GM21529 (cell line): ENCODE measurements at regions not wholly inside any gene's neighbourhood (a gene's known extent, or its start where the extent isn't known, plus 50 kb on each side); places are given as distances from the start of the nearest gene placed in this dataset.

Source experiments
- ATAC-seq: cut with Tn5 transposase; IDR thresholded peaks from one replicate; pipeline ENCODE4 v1.9.1; 2021; ENCODE audit not compliant: unreplicated experiment

DNA sequence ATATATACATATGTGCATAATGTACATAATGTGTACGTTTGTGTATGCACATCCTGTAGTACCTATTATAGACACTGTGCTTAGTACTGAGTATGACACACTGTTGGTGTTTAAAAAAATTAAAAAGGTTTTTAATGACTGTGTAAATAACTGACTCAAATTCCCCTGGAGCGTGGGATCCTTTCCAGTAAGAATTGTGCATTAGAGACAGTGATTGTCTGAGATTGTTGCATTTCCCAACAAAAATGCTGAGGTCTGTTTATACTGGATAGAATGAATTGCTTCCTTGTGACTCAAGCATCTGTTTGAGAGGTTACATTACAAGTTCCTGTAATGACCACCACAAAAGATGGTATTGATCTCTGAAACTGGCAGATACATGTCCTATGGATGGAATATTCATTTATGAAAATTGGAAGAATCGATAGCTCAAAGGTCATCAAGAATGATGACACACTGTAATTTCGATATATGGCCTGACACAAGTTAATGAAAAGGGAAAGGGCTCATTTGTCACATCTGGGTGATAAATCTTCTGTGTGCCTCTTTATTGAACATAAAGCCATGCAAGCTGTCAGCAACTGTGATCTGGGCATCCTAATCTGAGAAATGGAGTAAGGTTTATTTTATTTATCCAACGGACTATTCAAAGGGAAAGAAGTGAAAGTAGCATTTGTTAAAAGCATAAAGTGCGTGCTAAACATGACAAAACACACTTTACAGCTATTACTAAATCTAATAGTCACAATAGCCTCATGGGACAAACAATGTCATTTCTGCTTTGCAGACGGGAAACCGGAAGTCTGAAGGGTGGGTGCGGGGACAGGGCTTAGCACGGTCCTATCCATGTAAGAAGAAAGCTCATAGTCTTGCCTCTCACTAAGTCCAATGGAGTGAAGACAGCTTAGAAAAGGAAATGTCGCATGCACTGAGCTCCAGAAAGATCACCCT lies 228.8 kb downstream of the CDH11 start:
- no peak for ATAC-seq

DNA sequence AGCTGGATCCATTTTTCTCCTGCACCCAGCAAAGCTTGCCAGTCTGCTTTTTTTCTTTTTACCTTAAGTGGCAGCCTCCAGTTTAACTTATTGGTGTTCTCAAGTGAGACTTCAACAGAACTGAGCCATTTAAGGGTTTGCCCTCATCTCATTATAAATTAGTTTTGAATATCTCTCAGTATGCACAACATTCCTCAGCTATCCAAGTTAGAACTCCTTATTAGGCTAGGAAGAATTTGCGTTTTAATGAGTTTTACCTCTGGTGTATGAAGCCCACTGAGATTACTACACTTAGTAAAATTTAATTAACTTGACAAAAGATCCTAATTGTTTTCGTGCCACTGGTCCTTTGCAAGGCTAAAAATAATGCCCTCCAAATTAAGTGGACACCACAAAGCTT lies 232.4 kb downstream of the CDH11 start:
- ATAC-seq, result no peak

DNA sequence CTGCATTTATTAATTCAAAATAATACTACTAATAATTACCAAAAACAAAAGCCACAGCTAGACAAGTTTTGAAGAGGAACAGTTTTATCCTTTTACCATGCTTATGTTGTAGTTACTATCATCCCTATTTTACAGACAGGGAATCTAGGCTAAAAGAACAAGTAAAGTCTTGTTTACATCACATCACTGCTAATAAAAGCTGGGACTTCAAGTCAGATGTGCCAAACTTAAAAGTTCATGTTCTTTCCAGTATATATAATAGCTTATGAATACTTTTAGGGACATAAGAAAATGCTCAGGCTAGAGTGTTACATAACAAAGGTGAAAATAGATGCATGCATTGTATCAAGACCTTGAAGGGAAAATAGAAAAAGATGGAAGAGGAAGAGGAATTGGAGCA lies 234.2 kb downstream of the CDH11 start:
- no peak for ATAC-seq

DNA sequence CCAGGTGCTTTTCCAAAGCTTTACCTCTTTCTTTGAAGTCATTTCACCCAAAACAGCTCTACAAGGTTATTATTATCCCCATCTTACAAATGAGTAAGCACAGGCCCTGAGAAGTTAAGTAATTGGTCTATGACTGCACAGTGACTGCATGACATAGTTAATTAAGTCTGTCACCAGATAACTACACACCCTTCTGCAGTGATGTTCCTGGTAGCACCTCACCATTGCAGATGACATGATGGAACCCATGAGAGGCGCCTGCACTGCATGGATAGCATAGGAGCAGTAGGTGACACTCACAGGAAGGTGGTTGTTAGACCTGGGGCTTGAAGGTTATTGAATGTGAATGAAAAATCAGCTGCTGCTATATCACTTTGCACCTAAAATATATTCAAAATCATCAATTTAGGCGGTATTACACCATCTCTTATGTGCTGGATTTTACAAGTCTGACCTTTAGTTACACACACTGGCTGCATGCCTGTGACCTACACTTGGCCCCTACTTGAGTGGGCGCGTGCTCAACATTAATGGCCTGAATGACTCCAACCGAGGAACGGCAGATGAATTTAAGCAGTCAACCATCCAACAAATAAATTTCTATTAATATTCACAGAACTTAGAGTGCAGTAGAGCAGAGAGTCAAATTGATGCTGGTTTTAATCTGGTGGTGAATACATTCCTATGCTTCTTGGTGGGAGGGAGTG lies 239.6 kb downstream of the CDH11 start:
- no peak for ATAC-seq

DNA sequence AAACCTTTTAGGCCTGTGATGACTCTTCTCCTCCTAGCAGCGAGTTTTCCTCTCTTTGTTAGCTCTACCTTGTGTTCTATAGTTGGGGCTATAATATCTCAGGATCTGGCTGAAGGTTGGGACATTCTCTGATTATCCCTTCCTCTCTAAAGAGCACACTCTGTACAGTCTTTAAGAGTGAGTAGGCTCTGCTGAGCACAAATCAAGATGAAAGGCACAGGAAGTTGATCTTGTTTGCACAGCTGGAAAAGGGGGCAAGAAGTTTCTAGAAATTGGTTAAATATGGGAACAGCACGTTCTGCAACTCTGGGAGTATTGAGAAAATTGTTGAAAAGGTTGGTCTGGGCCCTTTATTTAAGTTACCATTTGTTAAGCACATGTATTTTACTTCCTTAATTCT lies 240.9 kb downstream of the CDH11 start:
- ATAC-seq, result no peak

DNA sequence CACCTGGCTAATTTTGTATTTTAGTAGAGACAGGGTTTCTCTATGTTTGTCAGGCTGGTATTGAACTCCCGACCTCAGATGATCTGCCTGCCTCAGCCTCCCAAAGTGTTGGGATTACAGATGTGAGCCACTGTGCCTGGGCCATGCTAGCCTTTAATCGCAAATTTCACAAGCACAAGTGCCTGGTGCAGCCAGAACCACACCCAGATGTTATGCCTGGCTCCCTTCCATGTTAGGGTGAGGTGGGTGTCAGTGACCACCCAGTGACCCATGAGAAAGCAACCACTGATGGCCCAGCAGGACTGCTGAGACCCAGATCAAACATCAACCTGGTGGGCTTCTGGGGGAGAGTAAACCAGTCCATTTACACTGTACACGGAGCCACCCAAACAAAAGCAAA lies 241.9 kb downstream of the CDH11 start:
- no peak for ATAC-seq

DNA sequence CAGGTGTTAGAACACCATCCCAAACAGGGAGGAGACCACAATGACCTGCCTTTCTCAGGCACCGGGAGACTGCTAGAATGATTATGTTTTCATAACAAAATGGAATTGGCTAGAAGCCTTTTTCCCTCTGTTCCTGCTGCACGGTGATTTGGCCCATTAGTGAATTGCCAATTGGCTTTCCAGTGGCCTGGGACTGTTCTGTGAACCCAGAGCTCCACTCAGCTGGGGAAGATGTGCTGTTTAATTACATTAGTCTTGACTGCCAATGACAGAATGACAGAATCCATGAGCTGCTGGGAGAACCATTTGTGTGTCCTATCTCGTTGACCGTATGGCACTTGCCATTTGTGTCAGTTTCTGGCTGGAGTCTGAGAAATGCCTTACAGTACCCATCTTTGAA lies 242.9 kb downstream of the CDH11 start:
- no peak for ATAC-seq

DNA sequence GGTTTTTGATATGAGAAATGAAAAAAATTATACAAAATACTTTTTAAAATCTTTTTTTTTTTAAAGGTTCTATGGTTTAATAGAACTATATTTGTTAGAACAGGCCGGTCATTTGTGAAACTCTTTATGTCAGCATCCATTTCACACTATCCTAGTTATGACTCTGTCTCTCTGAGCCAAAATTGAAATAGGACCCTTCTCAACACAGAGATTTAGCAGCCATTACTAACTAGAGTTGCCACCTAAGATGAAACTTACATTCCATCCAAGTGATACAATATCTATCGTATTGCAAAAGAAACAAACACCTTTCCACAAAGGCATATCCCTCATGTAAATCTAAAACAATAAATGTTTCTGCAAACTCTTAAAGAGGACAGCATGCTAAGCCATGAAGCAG lies 249.8 kb downstream of the CDH11 start:
- no peak for ATAC-seq

DNA sequence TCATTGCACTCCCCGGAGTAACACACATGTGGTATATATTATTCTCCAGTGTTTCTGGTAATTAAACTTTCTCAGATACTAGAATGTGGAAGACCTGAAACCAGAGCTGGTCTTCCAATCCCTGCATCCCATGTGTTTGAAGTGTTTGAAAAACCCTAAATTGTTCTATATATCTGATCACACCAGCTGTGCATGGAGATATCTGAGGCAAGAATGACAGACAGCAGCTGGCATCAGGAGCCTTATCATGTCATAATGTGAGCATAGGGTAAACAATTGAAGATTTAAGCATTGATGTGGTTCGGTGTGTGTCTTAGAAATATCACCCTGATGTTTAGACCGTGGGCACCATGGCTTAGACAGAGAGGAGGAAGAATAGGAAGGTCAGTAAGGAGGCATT lies 251.0 kb downstream of the CDH11 start:
- no peak for ATAC-seq

DNA sequence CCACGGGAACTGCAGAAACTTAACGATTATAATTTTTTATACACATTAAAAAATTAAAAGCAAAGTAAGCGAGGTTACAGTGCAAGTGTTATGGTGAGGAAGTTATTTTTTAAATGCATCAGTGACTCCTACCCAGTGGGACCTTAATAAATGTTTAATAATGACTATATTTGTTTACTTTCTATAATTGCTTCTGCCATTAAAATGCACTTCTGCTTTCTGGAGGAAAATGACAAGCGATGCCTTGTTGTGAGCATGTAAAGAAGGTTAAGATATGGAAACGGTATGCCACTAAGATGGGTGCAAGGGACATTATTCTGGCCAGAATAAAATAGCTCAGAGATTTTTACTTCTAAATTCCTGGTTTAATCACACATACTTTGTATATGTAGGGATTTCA lies 252.1 kb downstream of the CDH11 start:
- no peak for ATAC-seq

DNA sequence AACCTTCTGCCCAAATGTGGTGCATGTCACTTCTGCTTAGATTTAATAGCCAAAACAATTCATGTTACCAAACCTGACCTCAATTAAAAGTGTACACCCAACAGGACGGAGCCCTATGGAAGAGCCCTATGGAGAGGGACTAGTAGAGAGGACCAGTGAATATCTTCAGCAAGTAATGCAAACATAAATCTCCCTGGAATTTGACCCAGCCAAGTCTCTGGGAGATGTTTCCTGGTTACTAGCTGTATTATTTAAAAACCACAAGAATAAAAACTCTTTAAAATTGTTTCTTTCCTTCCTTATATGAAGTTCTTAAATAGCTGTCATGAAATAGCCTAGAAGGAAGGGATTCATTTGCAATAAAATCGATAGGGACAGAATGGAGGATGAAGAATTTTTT lies 255.8 kb downstream of the CDH11 start:
- no peak for ATAC-seq

DNA sequence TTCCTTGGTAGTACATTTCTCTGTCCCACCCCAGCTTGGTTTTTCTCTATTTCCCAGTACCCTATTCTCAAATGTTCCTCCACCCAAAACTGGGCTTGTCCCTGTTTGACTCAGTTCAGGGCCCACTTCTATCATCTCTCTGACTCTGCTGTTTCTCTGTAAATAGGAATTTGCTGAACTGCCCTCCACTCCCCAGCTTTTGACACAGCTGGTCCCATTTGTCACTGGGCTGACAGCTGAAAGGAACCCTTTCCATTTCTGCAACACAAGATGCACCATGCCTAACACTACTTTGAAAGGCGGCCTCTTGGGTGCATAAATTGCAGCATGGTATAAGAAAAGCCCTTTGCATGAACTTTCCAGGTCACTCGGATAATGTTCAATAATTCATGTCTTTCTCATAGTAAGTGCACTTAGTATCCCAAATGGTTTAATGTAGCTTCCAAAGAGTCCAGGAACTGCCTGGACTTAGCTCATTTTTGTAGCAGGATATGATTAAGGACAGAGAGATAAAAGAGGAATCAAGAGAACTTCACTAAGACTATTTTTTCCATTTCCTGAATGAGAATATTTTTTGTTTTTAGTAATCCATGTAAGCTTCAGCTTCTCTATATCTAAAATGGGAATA lies 256.7 kb downstream of the CDH11 start:
- ATAC-seq, result no peak

DNA sequence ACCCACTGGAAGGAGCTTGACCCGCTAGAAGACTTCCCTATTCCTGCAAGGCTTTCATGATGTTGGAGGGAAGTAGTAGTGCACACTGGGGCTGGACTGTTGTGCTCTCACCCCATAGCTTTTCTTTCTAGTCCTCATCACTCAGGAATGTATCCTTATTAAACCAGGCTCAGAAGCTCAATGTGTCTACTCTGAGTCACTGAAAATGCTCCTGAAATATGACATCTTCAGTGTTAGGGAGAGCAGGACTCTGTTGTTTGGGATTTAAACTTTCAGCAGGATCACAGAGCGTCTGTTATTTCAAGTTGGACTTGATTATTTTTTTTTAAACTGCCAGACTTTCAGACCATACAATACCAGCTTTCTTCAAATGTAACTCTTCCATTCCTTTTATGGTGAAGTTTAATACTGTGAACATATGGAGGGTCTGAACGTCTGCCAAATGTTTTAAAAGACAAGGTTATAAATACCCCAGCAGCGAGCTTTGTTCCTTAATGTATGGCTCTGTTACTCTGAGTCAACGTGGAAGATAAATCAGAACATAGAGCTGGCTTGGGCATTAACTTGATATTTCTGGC lies 257.5 kb downstream of the CDH11 start:
- ATAC-seq, result no peak

DNA sequence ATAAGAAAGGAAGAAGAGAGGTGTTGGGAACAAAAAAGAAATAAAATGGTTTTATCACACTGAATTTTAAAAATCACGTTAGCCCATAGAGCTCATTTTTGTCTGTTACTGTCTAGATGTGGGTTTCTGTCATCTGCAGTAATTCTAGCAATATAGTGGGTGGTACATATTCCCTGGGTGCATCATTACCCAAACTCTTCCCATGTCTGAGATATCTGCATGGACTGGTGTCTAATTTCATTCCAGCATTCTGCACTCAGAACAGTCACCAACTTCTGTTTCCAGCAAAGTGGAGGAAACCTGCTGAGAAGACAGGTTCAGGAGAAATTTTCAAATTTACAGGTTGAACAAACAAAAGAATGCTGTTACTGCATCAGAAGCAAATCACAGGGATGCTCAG lies 263.8 kb downstream of the CDH11 start:
- no peak for ATAC-seq

DNA sequence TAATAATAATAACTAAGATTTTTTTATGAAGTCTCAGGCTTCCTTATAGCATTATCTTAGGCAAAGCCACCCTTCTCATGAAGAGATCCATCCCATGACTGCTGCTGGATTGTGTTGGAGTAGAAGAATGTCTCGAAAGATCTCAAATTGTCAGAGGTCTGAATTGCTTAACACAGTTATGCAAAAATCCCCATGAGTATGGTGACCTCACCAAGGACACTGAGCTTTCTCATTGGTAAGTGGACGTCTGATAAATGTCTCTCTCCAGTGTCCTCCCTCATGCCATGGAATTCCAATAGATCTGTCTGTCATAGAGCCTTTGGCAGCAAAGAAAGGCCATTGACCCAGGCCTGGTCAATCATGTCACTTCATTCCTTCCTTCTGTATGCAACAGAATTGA lies 264.5 kb downstream of the CDH11 start:
- ATAC-seq, result no peak

DNA sequence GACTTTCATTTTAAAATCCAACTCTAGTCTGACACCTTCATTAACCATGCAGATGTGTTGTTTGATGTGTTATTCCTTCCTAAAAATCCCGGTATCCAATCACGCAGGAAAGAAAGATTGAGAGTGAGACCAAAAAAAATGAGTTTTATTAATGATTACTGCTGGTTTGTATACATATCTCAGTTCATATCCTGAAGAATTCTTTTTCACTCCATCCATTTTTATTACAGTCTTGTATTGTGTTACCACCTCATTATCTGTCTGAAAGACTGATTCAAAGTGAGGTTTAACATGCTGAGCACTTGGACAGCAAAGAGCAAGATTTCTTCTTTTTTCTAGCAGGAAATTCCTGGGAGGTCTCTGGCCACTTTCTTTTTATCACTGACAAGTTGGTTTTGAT lies 268.3 kb downstream of the CDH11 start:
- no peak for ATAC-seq

DNA sequence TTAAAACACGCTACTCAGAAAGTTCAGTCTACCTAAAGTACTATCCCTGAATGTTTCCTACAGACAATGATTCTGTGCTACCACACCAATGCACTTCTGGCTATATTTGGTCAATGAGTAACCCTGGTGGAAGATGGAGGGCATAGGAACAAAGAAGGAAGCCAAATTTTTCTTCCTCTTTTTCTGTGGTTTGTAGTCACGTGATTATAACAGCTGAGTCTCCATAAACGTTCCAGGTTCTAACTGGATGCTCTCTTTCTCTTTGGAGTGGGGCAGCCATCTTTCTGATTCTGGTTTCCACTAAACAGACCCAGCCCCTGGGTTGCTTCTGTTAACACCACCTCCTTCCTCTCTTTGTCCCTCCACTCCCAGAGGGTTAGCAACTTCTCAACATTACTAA lies 274.9 kb downstream of the CDH11 start:
- no peak for ATAC-seq

DNA sequence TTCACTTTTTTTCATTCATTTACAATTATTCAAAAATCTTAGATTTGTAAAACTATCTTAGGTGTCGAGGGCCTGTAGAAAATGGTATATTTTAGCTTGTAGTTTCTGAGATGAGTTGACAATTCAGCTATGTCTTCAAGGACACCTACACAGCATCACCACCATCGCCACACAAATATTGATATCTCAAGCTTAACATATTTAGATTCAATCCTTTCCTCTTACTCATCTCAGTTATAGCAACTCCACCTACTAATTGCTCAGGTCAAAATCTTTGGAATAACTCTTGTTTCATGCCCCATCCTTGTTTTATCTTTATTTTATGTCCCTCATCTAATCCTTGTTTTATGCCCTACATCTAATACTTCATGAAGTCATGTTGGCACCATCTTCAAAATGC lies 276.8 kb downstream of the CDH11 start:
- no peak for ATAC-seq

DNA sequence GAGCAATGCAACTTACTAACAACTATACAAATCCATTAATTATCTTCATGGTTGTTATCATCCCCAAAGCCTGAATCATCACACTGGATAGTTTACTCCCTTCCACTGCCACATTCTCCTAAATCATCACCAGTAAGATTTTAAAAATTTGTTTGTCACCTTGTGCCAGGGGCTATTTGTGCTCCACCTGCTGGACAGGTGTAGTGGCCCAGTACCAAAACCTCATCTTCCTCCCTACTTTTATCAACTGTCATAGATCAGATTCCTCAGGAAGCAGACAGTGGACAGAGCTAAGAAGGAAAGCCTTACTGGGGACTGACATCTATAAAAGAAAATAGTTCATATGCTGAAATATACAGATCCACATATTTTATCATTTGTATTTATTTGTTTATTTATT lies 280.4 kb downstream of the CDH11 start:
- no peak for ATAC-seq

DNA sequence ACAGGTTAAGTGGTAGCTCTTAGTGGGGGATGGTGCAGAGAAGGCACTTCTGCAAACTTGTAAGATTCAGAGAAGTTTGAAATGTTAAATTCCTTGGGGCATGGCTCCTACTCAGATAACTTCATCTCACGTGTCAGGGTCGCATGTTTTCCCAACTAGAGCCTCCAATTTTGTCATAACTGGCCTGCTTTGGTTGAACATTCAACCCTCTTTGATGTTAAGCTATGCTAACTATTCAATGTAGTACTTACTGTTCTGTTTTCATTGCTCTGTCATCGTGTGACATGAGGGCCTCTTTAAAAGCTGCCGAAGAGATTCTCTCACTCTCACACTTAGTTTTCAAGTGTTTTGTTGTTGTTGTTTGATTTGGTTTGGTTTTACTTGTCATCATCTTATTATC lies 280.8 kb downstream of the CDH11 start:
- no peak for ATAC-seq

DNA sequence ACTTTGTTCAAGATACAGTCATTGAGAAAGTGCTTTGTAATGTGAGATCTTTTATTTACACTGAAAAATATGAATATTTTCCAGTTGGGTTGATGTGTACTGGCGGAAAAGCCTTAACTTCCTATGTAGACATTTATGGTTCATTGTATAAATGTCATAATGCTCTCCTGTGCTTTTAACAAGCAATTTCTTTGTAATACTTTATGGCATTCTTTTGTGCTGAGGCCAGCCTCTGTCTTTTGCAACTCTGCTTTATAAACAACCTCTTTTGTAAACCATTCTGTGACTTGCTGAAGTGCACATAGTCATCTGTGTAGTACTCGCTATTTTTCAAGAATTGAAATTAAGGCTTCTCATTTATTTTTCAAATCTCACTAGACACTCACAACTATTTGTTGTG lies 291.2 kb downstream of the CDH11 start:
- ATAC-seq, result no peak

DNA sequence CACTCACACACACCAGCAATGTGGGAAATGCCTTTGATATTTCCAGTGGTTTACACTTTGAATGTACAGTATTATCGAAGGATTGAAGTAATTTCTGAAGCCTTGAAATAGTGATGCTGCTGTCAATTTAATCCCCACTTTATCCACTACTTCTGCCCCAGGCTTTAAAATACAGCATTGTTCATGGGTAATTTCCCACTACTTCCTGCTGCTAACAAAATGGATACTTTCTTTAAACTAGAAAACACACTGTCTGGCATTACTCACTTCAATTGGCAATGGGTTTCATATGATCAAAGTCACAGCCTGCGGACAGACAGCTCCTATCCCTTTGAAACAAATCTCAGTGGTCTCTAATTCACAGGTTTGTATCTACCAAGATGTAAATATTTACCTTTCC lies 292.2 kb downstream of the CDH11 start:
- no peak for ATAC-seq
